BE2C (cell line): ENCODE measurements at regions not wholly inside any gene's neighbourhood (a gene's known extent, or its start where the extent isn't known, plus 50 kb on each side); places are given as distances from the start of the nearest gene placed in this dataset.

Experiments used
- DNase-seq: peaks from one replicate; pipeline ENCODE4 v3.0.0-alpha.2; 2020
- H3K27me3 ChIP-seq: fragments of 250-450 bp; sonication (Bioruptor Pico); 2 replicates; pipeline ENCODE4 v1.5.1; 2020; ENCODE audit warnings: mild to moderate bottlenecking
- H3K36me3 ChIP-seq: fragments of 250-450 bp; sonication (Bioruptor Pico); 2 replicates; pipeline ENCODE4 v1.5.1; 2020; ENCODE audit warnings: mild to moderate bottlenecking
- H3K4me1 ChIP-seq: fragments of 250-450 bp; sonication (Bioruptor Pico); 2 replicates; pipeline ENCODE4 v1.5.1; 2020
- H3K4me3 ChIP-seq: 2 replicates; pipeline ENCODE4 v1.5.1; 2011; ENCODE audit warnings: low read depth, low read length
- H3K9me3 ChIP-seq: fragments of 250-450 bp; sonication (Bioruptor Pico); 2 replicates; pipeline ENCODE4 v1.5.1; 2020
- TF ChIP-seq, protein P1 (sequence below): IDR thresholded peaks from 2 replicates; pipeline ENCODE4 v1.5.1; 2012; ENCODE audit warnings: mild to moderate bottlenecking, low read depth, low read length

GRCh38 chr10:24157567-24157966 lies 51.4 kb upstream of the KIAA1217 start:
- no peaks in the 10 kb centered on the region for H3K4me1 ChIP-seq
- no peak for DNase-seq
- TF ChIP-seq, protein P1, sequence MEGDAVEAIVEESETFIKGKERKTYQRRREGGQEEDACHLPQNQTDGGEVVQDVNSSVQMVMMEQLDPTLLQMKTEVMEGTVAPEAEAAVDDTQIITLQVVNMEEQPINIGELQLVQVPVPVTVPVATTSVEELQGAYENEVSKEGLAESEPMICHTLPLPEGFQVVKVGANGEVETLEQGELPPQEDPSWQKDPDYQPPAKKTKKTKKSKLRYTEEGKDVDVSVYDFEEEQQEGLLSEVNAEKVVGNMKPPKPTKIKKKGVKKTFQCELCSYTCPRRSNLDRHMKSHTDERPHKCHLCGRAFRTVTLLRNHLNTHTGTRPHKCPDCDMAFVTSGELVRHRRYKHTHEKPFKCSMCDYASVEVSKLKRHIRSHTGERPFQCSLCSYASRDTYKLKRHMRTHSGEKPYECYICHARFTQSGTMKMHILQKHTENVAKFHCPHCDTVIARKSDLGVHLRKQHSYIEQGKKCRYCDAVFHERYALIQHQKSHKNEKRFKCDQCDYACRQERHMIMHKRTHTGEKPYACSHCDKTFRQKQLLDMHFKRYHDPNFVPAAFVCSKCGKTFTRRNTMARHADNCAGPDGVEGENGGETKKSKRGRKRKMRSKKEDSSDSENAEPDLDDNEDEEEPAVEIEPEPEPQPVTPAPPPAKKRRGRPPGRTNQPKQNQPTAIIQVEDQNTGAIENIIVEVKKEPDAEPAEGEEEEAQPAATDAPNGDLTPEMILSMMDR = no peak

More at GRCh38 chr10:24157567-24157966, 51.4 kb upstream of the KIAA1217 start:
- H3K4me3 ChIP-seq = no peak overlapping the region
- H3K9me3 ChIP-seq = no peaks in the 10 kb centered on the region; the same call in 1 of the 2 replicates
- H3K36me3 ChIP-seq = no peaks in the 10 kb centered on the region
- no peaks in the 10 kb centered on the region for H3K27me3 ChIP-seq
